ENCODE measurements at regions not wholly inside any gene's neighbourhood (a gene's known extent, or its start where the extent isn't known, plus 50 kb on each side); places are given as distances from the start of the nearest gene placed in this dataset.
A peak's percentile ranks its signal among the peaks of the same experiment; 100 is the strongest.
"Not testable (repeated sequence)": the region's sequence is repeated elsewhere in the genome, so short reads cannot be mapped to it uniquely, and the experiment has no call there.

DNA sequence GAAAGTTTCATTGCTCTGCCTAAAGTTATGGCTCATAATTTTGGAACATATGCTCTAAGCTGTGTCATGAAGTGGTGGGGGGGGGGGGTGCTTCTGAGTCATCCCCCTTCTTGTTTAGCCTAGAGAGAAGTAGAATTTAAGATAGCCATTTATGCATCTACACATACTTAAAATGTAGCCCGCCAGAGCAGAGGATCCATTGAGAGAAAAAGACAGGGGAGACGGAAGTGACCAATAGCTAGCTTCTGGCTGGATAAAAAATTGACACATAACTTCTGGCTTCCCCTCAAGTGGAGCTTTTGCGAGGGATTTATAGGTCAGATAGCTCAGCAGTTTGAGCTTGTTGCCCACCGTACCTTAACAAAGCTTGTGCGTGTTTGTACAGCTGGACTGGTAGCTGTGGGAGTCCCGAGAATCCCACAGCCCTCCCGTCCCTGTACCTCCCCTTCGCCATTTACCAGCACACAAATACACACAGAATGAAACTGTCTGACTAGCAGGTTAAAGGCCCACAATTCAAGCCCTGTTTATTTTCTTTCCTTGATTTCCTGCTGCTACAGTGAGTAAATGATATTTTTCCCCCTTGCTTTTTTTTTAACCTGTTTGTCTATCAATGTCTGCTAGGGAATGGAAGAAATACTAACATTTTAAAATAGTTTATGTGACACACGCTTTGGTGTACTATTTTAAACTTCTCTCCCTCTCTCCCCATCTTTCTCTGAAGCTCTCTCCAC lies 232.6 kb upstream of the FERD3L start:
- peak; percentile 95 for DNase-seq (ENCODE audit: low read depth, low spot score)

DNA sequence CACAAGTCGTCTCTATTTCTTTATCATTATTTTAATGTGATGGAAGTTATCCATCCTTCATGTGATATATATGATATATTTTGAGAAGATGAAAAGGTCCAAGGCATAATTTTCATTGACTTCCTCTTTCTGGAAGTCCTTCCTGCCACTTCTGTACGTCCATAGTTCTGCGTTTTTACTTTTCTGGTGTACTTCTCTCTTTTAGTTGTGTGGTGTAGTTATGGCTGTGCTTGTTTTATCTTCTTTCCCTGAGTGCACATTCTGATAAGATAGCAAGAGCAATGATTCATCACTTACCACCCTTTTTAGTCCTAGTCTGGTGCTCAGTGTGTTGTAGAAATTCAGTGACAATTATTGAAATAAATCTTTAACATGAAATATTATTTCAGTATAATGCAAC lies 231.3 kb upstream of the FERD3L start:
- DNase-seq (ENCODE audit: low read depth, low spot score): no peak

DNA sequence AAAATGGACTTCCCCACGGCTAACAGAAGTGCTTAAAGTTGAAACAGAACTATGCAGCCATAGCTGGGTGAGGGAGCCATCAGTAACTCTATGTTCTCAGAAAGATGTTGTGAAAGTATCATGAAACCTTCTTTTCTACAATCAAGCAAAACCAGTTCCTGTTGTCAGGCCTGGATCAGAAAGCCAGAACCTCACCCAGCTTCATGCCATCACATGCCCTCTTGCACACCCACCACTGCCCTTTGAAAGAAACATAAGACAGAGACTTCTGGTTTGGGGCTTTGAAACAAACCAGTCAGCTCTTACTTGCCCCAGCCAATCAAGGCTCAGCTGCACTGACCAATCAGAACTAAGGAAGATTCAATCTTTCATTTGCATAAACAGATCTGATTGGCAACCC lies 230.8 kb upstream of the FERD3L start:
- DNase-seq (ENCODE audit: low read depth, low spot score): no peak

DNA sequence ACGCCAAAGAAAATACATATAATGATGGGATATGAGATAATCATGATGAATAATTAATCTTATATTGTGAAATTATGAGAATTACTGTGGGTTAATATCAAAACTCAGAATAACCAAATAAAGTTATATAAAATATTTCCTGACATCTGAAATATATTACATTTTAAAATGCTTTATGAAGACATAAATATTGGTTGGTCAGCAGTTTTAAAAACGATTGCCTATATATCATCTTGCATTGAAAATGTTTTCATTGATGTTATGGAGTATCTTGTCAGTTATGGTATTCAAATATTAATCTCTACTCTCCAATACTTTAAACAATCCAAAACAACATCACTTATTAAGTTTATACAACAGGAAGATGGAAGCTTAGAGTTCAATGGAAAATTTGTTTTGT lies 228.1 kb upstream of the FERD3L start:
- DNase-seq (ENCODE audit: low read depth, low spot score): no peak

DNA sequence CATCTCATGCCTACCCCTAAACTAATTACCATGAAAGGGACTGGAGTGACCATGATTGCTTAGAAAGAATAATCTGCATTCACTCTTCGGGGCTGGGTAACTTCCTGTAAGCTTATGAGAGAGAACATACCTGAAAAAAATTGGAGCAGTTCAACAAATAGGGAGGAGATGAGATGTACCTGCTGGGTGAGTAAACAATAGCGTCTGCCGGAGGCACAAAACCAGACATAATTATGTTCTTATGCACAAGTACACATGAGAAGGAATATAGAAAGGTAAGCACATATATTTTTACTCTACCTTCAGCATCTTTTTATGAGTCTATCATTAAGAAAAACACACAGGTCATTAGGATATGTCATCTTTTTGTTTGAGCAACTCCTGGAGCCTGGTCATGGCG lies 224.6 kb upstream of the FERD3L start:
- DNase-seq (ENCODE audit: low read depth, low spot score): no peak

DNA sequence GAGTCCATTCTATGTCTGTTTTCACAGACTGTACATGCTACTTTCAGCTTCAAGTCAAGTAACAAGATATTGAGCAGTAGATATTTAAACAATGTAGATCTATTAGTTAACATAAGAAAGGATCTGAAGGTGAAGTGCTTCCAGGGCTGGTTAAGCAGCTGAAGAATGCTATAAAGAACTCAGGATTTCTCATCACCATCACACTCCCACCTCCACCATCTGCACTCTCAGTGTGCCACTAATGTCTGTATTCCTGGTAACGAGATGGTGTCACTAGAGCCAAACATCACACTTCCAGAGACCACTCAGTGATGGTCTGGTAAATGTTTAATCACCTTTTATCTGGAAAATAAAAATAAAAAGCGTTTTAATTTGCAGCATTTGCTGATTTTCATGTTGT lies 224.0 kb upstream of the FERD3L start:
- no peak for DNase-seq (ENCODE audit: low read depth, low spot score)

DNA sequence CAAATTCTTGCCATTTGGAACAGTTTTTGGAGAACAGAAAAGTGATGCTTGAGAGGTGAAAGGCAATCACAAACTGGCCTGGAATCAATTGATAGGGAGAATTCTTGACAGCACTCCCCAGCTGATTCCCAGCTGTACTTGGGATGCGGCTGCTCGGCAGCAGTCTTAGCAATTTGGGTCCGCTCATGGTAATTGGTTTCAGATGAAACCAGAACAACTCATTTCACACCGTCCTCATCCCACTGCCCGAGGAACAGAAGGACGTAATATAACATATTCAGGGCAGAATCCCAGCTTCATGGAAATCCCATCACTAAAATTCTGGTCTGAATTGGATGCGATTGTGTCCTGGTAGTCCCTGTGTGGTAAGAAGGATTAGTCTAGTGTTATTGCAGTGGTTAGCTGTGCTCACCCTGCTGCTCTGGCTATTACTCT lies 223.3 kb upstream of the FERD3L start:
- no peak for DNase-seq (ENCODE audit: low read depth, low spot score)

DNA sequence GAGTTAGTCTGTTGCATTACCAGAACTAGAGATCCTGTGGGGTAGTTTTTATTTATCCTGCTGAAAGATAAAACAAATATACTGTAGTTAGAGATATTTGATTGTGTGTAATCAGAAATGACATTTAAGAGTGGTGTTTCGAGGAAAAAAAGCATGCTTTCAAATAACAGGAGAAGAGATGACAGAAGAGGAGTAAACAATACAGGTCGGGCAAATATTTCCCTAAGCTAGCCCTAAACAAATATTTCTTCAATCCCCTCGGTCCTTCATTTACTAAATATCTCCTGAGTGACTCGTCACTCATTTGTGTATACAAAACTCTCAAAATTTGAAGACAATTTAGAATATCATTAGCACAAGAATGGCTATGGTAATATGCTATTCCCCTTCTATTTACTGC lies 219.7 kb upstream of the FERD3L start:
- DNase-seq (ENCODE audit: low read depth, low spot score): no peak

DNA sequence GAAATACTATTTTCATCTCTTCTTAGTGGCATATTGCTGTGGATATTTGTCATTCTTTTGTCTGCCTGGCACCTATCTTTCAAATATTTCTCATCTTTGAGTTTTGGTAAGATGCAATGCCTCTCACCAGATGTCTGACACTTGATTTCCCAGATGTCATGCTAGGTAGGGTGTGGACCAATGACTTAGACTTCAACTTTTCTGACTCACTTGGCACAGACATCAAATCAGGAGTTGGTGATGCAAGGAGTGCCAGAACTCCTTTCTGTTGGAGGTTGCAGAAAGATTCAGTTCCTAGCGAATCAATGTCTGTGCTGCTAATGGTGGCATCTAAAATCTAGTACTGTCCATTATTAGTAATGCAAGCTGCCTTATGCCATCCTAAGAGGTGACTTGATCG lies 216.9 kb upstream of the FERD3L start:
- DNase-seq (ENCODE audit: low read depth, low spot score): no peak

DNA sequence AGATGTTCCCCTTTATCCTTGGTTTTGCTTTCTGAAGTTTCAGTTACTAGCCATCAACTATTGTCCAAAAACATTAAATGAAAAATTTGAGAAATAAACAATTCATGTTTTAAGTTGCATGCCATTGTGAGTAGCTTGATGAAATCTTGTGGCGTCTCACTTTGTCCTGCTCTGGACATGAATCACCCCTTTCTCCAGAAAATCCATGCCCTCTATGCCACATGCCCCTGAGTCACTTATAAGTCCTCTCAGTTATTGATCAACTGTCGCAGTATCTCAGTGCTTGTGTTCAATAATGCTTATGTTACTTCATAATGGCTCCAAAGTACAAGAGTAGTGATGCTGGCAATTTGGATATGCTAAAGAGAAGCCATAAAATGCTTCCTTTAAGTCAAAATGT lies 208.0 kb upstream of the FERD3L start:
- no peak for DNase-seq (ENCODE audit: low read depth, low spot score)

DNA sequence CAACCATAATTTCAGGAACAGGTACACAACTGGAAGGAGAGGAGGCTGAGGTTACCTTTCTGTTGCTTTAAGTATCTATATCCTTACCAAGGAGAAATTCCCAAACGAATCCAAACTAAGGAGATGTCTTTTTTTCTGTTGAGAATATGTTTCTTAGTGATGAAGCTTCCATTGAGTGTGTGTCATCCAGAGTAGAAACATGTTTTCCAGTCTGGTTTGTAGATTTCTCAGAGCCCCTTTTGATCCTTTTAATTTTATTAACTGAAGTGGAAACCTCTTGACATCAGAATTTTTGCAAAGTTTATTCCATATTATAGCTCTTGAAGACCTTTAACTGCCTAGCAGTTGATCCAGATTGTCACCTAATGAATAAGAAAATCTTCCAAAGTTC lies 207.1 kb upstream of the FERD3L start:
- no peak for DNase-seq (ENCODE audit: low read depth, low spot score)

DNA sequence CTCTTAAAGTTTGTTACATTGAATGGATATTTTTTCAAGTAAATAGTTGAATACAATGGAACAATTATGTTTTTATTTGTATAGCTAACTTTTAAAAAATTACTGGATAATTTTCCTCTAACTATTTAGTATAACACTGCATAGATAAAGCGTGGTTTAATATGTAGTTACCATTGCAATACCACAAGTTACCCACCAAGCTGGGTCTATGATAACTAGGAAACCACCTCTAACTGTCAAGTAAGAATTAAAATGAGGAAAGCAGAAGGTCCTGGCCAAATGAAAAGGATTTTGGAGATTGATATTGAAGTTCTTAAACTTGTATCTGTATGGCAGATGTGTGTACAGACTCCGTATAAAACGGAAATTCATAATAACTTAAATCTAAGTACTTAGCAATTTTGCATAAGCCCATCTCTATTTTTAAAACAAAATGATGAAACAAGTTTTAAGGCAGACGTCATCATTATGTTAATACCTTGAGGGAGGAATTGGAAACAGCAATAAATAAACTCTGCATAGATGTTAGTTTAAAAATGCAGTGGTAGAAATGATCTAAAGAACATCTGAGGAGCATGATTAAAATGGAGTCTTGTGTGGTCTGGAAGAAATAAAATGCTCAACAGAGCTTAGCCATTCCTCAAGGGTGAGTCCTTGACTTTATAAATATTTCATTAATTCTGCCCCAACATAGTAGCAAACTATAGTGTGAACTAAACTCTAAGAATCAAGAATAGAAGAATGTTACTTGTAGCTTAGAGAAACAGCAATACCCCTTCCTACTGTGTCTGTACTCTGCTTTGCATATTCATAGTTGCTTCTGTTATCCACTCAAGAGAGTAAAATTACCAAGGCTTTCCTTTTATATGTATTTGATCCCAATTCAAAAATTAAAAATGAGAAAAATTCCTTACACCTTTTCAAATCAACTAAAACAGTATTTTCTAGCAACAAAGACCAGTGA lies 206.4 kb upstream of the FERD3L start:
- DNase-seq (ENCODE audit: low read depth, low spot score): no peak

DNA sequence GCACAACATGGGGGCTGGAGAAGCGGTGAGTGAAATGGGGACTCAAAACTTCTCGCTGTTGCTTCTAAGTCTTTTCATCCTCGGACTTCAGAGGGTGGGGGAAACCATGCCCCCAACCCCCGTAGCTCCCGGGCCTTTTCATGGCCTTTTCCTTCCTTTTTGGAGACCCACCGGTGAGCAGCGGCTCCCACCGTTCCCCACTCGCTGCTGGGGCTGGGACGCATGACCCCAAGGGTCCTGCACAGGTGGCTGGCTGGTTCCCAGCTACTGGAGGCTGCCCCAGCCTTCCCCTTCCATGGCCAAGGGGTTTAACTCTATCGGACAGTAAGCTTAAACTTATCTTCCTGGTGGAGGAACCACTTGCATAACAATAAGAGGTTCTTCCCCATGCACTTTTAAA lies 194.3 kb upstream of the FERD3L start:
- no peak for DNase-seq (ENCODE audit: low read depth, low spot score)

DNA sequence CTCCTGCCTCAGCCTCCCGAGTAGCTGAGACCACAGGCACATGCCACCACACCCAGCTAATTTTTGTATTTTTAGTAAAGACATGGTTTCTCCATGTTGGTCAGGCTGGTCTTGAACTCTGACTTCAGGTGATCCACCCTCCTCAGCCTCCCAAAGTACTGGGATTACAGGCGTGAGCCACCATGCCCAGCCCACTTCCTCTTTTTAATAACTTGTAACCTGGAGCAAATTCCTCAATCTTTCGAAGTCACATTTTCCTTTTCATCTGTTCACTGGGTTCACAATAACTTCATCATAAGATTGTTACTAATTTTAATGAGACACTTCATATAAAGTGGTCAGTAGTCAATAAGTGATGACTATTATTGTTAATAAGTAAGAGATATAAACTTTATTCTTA lies 193.3 kb upstream of the FERD3L start:
- DNase-seq (ENCODE audit: low read depth, low spot score): not testable (repeated sequence)

DNA sequence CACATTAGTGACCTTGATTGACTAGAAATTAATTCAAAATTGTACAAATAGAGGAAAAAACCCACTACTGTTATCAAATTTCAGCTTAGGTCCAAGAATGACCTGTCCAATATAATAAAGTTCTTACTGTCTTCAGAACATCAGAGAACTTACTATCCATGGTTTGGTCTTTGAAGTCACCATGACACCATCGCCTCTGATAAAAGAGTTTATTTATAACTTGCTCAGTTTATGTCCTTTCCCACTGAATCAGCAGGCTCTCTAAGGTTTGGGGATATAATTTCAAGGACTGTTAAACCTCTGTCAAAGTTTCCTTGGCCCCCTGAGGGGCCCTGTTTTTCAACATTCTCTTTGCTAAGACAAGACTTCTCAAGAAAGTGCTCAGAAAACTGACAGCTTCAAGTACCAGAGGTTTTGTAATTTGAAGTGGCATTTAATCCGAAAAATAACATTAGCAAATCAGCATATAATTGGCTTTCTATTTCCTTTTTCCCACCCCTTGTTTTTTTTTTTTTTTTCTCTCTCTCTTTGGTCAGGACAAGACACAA lies 191.7 kb upstream of the FERD3L start:
- no peak for DNase-seq (ENCODE audit: low read depth, low spot score)

DNA sequence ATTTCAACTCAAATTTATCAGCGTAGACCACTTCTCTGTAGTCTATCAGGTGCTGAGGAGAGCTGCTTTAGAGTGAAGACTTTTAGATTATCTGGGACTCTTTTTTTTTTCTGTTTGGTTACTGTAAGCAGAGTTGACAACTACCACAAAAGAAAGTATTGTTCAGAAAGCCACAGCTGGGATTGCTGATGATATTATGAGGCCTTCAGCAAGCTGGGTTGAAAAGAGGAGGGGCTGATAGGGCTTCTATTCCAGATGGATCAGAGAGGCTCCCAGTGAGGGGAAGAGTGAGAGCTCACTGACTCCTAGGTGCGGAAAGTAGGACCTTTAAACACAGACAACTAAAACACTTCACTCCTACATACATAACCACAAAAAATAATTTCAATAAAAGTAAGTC lies 188.5 kb upstream of the FERD3L start:
- no peak for DNase-seq (ENCODE audit: low read depth, low spot score)

DNA sequence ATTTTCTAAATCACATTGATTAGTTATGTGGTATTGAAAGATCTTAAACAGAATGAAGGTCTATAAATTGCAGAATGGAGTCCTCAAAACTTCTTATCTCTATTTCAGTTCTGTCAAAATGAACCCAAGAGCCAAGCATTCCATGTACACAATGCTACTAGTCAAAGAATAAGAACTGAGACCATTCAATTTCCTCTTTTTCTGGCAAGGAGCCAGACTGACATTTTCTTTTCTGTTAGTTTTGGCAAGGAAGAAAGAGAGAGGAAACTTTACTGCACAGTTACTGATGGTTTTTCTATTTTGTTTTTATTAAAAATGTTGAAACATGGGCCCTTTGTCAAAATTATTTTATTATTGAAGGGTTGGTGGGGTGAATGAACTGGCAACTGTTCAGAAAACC lies 181.8 kb upstream of the FERD3L start:
- peak; percentile 43 for DNase-seq (ENCODE audit: low read depth, low spot score)

DNA sequence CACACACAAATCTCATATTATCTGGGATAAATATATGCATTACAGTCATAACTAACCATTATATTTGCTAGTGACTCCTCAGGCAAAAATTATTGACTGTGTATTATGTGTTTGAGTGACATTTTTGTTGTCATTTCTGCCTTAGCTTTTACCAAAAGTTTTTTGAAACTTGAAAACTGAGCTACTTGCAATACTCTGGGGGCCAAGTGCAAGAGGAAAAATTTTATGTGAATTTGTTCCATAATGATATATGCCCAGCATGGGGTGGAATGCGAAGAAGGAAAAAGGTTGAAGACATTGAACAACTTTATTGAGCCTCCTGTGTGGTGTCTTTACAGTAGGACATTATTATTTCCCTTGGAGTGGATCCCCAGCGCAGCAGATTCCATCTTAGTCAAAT lies 176.8 kb upstream of the FERD3L start:
- DNase-seq (ENCODE audit: low read depth, low spot score): peak; percentile 65

DNA sequence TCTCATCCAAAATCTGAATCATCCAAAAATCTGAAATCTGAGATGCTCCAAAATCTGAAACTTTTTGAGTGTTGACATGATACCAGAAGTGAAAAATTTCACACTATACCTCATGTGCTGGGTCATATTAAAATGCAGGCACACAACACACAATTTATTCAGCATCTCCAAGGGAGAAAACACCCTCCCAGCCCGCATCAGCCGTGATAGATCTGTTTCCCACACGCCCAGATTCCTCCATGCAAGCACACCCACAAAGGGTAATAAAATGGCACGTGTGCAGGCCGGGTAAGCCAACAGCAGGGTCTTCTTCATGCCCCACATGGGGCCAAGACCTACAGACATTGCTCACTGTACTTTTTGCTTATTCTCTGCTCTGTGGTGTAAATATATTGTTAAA lies 173.1 kb upstream of the FERD3L start:
- no peak for DNase-seq (ENCODE audit: low read depth, low spot score)

DNA sequence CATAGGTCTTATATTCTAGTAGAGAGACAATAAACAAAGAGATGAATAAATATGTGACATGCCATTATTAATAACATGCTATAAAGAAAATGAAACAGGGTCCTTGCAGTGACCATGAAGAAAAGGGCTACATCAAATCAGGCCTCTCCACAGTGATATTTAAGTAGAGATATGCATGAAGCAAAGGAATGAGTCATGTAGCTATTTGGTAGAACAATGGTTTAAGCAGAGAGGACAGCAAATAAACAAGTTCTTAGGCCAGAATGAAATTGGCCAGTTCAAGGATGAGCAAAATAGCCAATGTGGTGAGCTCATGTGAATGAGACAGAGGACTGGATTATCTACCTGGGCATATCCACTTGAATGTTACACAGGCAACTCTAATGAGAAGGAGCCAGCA lies 172.2 kb upstream of the FERD3L start:
- DNase-seq (ENCODE audit: low read depth, low spot score): no peak

DNA sequence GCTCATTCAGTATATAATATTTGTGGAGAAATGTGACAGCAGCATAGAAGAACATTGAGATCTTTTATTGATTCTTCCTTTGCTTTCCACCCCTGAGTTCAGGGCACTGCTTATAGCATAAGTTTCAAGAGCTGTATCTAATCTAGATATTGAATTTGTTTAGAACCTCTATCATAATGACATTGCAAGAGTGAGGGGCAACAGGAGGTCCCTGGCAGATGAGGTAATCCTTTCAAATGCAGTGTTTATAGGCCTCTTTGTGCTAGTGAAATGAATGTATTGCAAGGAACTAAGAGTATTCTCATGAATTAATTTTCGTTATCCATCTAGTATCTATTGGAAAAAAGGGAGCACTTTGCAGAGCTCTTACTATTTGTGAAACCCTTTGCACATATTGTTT lies 167.2 kb upstream of the FERD3L start:
- no peak for DNase-seq (ENCODE audit: low read depth, low spot score)

DNA sequence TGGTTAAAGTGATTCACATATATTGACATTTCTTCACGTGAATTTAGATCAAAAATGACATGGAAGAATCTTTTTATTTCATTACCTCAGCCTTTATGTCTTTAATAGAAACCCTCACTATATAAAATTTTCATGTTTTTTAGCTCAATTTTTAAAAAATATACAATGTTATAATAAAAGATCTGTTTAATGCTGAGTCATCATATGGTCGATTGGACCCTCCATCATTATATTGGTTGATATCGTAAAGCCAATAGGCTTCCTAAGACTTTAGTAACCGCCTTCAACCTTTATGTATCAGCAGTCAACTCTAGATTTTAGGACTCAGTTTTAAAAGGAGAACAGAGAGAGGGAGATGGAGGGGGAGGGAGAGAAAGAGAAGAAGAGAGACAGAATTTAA lies 162.3 kb upstream of the FERD3L start:
- no peak for DNase-seq (ENCODE audit: low read depth, low spot score)

DNA sequence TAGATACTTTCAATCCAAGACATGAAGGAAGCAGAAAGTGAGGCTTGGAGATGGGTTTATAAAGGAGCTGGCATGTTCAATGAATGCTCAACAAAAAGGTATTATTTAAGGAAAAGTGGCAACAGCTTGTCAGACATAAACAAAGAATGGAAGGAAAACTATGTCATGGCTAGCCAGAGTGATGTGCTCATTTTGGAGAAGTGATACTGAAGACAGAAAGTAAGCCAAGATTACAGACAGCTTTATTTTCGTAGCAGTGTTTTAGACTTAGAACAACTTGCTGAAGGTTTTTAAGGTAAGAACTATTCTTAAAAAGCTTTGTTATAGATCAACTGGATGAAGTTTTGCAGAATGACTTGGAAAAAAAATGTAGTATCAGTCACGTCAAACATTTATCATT lies 160.5 kb upstream of the FERD3L start:
- no peak for DNase-seq (ENCODE audit: low read depth, low spot score)
